BJ (cell line): ENCODE measurements at regions not wholly inside any gene's neighbourhood (a gene's known extent, or its start where the extent isn't known, plus 50 kb on each side); places are given as distances from the start of the nearest gene placed in this dataset.

Experiments used
- CTCF ChIA-PET: fragments of 350-600 bp; formaldehyde crosslinking; extraction: SDS; loops from one replicate; lab custom pipeline; 2021; ENCODE audit warnings: antibody characterized with exemption, inconsistent platforms; lab: Yijun Ruan, JAX
- POLR2A ChIA-PET: fragments of 300-600 bp; sonication (Branson Sonifier 250); formaldehyde crosslinking; extraction: SDS; loops from one replicate; lab custom pipeline; 2021; ENCODE audit warnings: antibody characterized with exemption; lab: Charles Lee
- DNase-seq: peaks from one replicate; pipeline ENCODE4 v3.0.0-alpha.2; 2011; ENCODE audit warnings: low read depth
- H3K27me3 ChIP-seq: 2 replicates; pipeline ENCODE4 v1.6.0; 2011; ENCODE audit warnings: low read length; ENCODE audit not compliant: control insufficient read depth, insufficient read depth
- H3K36me3 ChIP-seq: 2 replicates; pipeline ENCODE4 v1.5.1; 2011; ENCODE audit warnings: low read length; ENCODE audit not compliant: control insufficient read depth, insufficient read depth
- H3K4me3 ChIP-seq: 2 replicates; pipeline ENCODE4 v1.5.1; 2011; ENCODE audit warnings: low read depth, mild to moderate bottlenecking, control low read depth, low read length
- CTCF ChIP-seq: IDR thresholded peaks from 2 replicates; pipeline ENCODE4 v1.5.1; 2011; ENCODE audit warnings: low read depth, mild to moderate bottlenecking, control low read depth, inconsistent platforms, low read length, moderate library complexity; ENCODE audit not compliant: insufficient read depth

GRCh38 chr2:126100962-126101361 is 555.0 kb upstream of the GYPC start:
- ChIA-PET POLR2A (no interaction called here), CTCF (no interaction called here)
- no peak for DNase-seq
- H3K27me3 ChIP-seq: no peaks in the 10 kb centered on the region
- H3K36me3 ChIP-seq: no peaks in the 10 kb centered on the region
- no peak overlapping the region for H3K4me3 ChIP-seq
- TF ChIP-seq CTCF: no peak

GRCh38 chr2:126106006-126106405 is 550.0 kb upstream of the GYPC start:
- Histone ChIP-seq H3K4me3 (no peak overlapping the region), H3K27me3 (no peaks in the 10 kb centered on the region), H3K36me3 (no peaks in the 10 kb centered on the region)
- DNase-seq: no peak
- POLR2A ChIA-PET: no interaction called here
- CTCF ChIA-PET: no interaction called here
- TF ChIP-seq CTCF: no peak

- ChIA-PET CTCF (no interaction called here), POLR2A (no interaction called here)
- Histone ChIP-seq H3K27me3 (no peaks in the 10 kb centered on the region), H3K4me3 (no peak overlapping the region), H3K36me3 (no peaks in the 10 kb centered on the region)
- DNase-seq: no peak
- TF ChIP-seq CTCF: no peak
Observed at GRCh38 chr2:126107883-126108282, 548.1 kb upstream of the GYPC start.

GRCh38 chr2:126115975-126116374 is 540.0 kb upstream of the GYPC start:
- DNase-seq: no peak
- Histone ChIP-seq H3K4me3 (no peak overlapping the region), H3K36me3 (no peaks in the 10 kb centered on the region), H3K27me3 (no peaks in the 10 kb centered on the region)
- CTCF ChIA-PET: no interaction called here
- POLR2A ChIA-PET: no interaction called here
- no peak for TF ChIP-seq CTCF

GRCh38 chr2:126117886-126118285 is 538.1 kb upstream of the GYPC start:
- Histone ChIP-seq H3K4me3 (no peak overlapping the region), H3K36me3 (no peaks in the 10 kb centered on the region), H3K27me3 (no peaks in the 10 kb centered on the region)
- ChIA-PET CTCF (no interaction called here), POLR2A (no interaction called here)
- DNase-seq: no peak
- no peak for TF ChIP-seq CTCF
